Endothelial cell of umbilical vein (primary cell): ENCODE measurements at regions not wholly inside any gene's neighbourhood (a gene's known extent, or its start where the extent isn't known, plus 50 kb on each side); places are given as distances from the start of the nearest gene placed in this dataset.

ENCODE experiments used
- BruUV-seq: library from RNA; stranded (reverse); fragments of 400-500 nt; replicated peaks from 2 replicates; lab custom pipeline; 2021; lab: Mats Ljungman, UMichigan
- CTCF ChIA-PET: fragments of 300-600, 350-600 bp; sonication (Branson Sonifier 250); formaldehyde crosslinking; loops from one replicate; lab custom pipeline; 2021; ENCODE audit warnings: antibody characterized with exemption, inconsistent platforms; lab: Charles Lee
- POLR2A ChIA-PET: fragments of 300-600, 350-600 bp; sonication (Branson Sonifier 250); formaldehyde crosslinking; loops from one replicate; lab custom pipeline; 2021; ENCODE audit warnings: antibody characterized with exemption, inconsistent platforms; lab: Charles Lee
- DNase-seq: peaks from one replicate; pipeline ENCODE4 v3.0.0-alpha.2; 2011; ENCODE audit warnings: low read depth, low spot score
- FAIRE-seq: peaks from 2 replicates; lab custom pipeline; 2011; peaks lifted over from hg19 to GRCh38; lab: Jason Lieb, UNC
- H2AFZ ChIP-seq: 2 replicates; pipeline ENCODE4 v1.6.0; 2012; ENCODE audit warnings: low read depth, low read length, control low read depth, inconsistent platforms
- H3K27ac ChIP-seq: 2 replicates; pipeline ENCODE4 v1.5.1; 2011; ENCODE audit warnings: low read depth, mild to moderate bottlenecking, control low read depth, low read length, moderate library complexity; ENCODE audit not compliant: insufficient read depth
- H3K27me3 ChIP-seq, 2 experiments: 2 replicates each; pipeline versions ENCODE4 v1.6.0 to v1.6.1; 2011; ENCODE audit warnings: low read length in 2 of 2, mixed read lengths in 1 of 2; ENCODE audit not compliant: control insufficient read depth in 2 of 2, insufficient read depth in 2 of 2
- H3K36me3 ChIP-seq, 2 experiments: 2 replicates in 1 of 2; 3 replicates in 1 of 2; pipeline ENCODE4 v1.5.1; 2011; ENCODE audit warnings: low read length in 2 of 2, mild to moderate bottlenecking in 1 of 2, moderate library complexity in 1 of 2; ENCODE audit not compliant: control insufficient read depth in 2 of 2, insufficient read depth in 2 of 2; ENCODE audit errors: extremely low read depth in 1 of 2
- H3K4me1 ChIP-seq: 3 replicates; pipeline ENCODE4 v1.5.1; 2011; ENCODE audit warnings: mild to moderate bottlenecking, low read length; ENCODE audit not compliant: control insufficient read depth, insufficient read depth; ENCODE audit errors: extremely low read depth
- H3K4me2 ChIP-seq: 2 replicates; pipeline ENCODE4 v1.6.1; 2011; ENCODE audit warnings: low read length, control low read depth, mixed read lengths; ENCODE audit not compliant: insufficient read depth
- H3K4me3 ChIP-seq, 3 experiments: fragments of 200-600 bp in 1 of 3; sonication (generic), shearing (Covaris generic) in 1 of 3; replicated peaks in 1 of 3; 2 replicates each; pipeline ENCODE4 v1.5.1; 2011 to 2016; ENCODE audit warnings: control low read depth in 3 of 3, low read length in 3 of 3, mild to moderate bottlenecking in 2 of 3, inconsistent platforms in 1 of 3, low read depth in 1 of 3, moderate library complexity in 1 of 3; ENCODE audit not compliant: insufficient read depth in 1 of 3
- H3K79me2 ChIP-seq: 2 replicates; pipeline ENCODE4 v1.6.0; 2012; ENCODE audit warnings: low read length, inconsistent platforms; ENCODE audit not compliant: control insufficient read depth, insufficient read depth
- H3K9ac ChIP-seq: replicated peaks from 2 replicates; pipeline ENCODE3; 2011; ENCODE audit warnings: low read length, control low read depth; ENCODE audit not compliant: insufficient read depth; ENCODE audit errors: extremely low read depth
- H3K9me1 ChIP-seq: replicated peaks from 3 replicates; pipeline ENCODE4 v1.6.0; 2011; ENCODE audit warnings: mild to moderate bottlenecking, low read length; ENCODE audit not compliant: control insufficient read depth, insufficient read depth; ENCODE audit errors: extremely low read depth
- H3K9me3 ChIP-seq: replicated peaks from 2 replicates; pipeline ENCODE4 v1.5.1; 2012; ENCODE audit warnings: low read length, inconsistent platforms; ENCODE audit not compliant: control insufficient read depth, insufficient read depth
- H4K20me1 ChIP-seq: replicated peaks from 2 replicates; pipeline ENCODE3; 2011; ENCODE audit warnings: mild to moderate bottlenecking, low read length; ENCODE audit not compliant: control insufficient read depth, insufficient read depth; ENCODE audit errors: extremely low read depth
- CTCF ChIP-seq, 2 donors: IDR thresholded peaks; 1 replicate in 1 of 2; 2 replicates in 1 of 2; pipeline ENCODE4 v1.5.1; 2011; ENCODE audit warnings: low read length in 2 of 2, mild to moderate bottlenecking in 2 of 2, moderate library complexity in 2 of 2, control low read depth in 1 of 2, inconsistent platforms in 1 of 2, low read depth in 1 of 2; ENCODE audit not compliant: insufficient read depth in 1 of 2; ENCODE audit errors: extremely low read depth in 1 of 2
- EZH2 ChIP-seq: IDR thresholded peaks from 2 replicates; pipeline ENCODE4 v1.6.1; 2012; ENCODE audit warnings: borderline replicate concordance, low read depth, mild to moderate bottlenecking, moderate library complexity, low read length, inconsistent platforms; ENCODE audit not compliant: severe bottlenecking
- FOS ChIP-seq: IDR thresholded peaks from 2 replicates; pipeline ENCODE4 v1.6.1; 2011; ENCODE audit warnings: mild to moderate bottlenecking, low read length, moderate library complexity, borderline replicate concordance; ENCODE audit not compliant: insufficient read depth
- JUN ChIP-seq: IDR thresholded peaks from 2 replicates; pipeline ENCODE4 v1.6.1; 2011; ENCODE audit warnings: borderline replicate concordance, low read depth; ENCODE audit not compliant: insufficient read length, insufficient read depth
- MAX ChIP-seq: IDR thresholded peaks from 2 replicates; pipeline ENCODE4 v1.6.1; 2011; ENCODE audit not compliant: insufficient read depth, insufficient read length
- MYC ChIP-seq: IDR thresholded peaks from one replicate; pipeline ENCODE4 v1.6.1; 2011; ENCODE audit warnings: mild to moderate bottlenecking, low read depth, low read length
- POLR2A ChIP-seq: IDR thresholded peaks from 2 replicates; pipeline ENCODE4 v1.6.1; 2012; ENCODE audit warnings: low read depth, mild to moderate bottlenecking, control low read depth, low read length
- POLR2AphosphoS5 ChIP-seq: IDR thresholded peaks from 2 replicates; pipeline ENCODE4 v1.6.1; 2012; ENCODE audit warnings: low read depth, mild to moderate bottlenecking, control low read depth, low read length, moderate library complexity; ENCODE audit not compliant: insufficient read depth
- dilution Hi-C: fragments of 300-500 bp; cut with MboI; formaldehyde crosslinking; loops from one replicate; pipeline ENCODE4 v1.15.0; 2019; ENCODE audit warnings: low sequenced_read_pairs; ENCODE audit not compliant: extremely low pct_ligation_motif_present
- intact Hi-C: fragments of 100-400 bp; cut with micrococcal nuclease; formaldehyde crosslinking; loops from one replicate; pipeline ENCODE4 v1.10.0; 2022

DNA sequence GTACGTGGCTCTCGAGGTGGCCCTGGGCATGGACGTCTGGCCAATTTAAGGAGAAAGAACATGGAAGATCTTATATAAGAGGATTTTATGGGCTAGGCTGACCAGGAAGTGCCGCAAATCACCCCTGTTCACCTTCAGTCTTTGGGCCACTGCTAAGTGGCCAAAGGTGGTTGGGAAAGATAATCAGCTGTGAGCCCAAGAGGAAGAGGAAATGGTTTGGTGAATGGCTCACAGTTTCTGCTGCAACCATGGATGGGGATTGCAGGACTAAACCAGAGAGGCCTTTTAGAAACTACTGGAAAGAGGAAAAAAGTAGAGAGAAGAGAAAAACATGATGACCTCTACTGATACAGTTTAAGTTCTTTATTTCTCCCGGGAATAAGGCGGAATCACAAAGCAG lies 96.0 kb upstream of the ARHGAP20 start:
- Histone ChIP-seq H3K4me1 (no peaks in the 10 kb centered on the region), H3K4me3 (no peak overlapping the region), H2AFZ (no peak overlapping the region), H3K9ac (no peak overlapping the region), H3K27me3 (no peaks in the 10 kb centered on the region), H3K36me3 (no peaks in the 10 kb centered on the region), H3K4me2 (no peak overlapping the region), H3K9me1 (no peaks in the 10 kb centered on the region), H3K79me2 (no peaks in the 10 kb centered on the region), H3K27ac (no peak overlapping the region), H4K20me1 (no peaks in the 10 kb centered on the region), H3K9me3 (no peaks in the 10 kb centered on the region)
- no peak for DNase-seq
- ChIA-PET CTCF (no interaction called here), POLR2A (no interaction called here)
- FAIRE-seq, result peak; percentile 43
- intact Hi-C loops, result no loop called here
- dilution Hi-C loops, result no loop called here
- no TSS peak for BruUV-seq
- no peak for TF ChIP-seq MAX
- no peak for TF ChIP-seq POLR2AphosphoS5
- no peak for TF ChIP-seq MYC
- TF ChIP-seq POLR2A, result no peak
- TF ChIP-seq JUN, result no peak
- TF ChIP-seq FOS, result no peak
- no peak for TF ChIP-seq EZH2
- TF ChIP-seq CTCF (IDR thresholded peaks at IDR 0.05; ENCODE audit: extremely low read depth in 1 of 2, insufficient read depth in 1 of 2, low read depth in 1 of 2, low read length in 2 of 2), result no peak
